Keratinocyte (primary cell): ENCODE measurements at regions not wholly inside any gene's neighbourhood (a gene's known extent, or its start where the extent isn't known, plus 50 kb on each side); places are given as distances from the start of the nearest gene placed in this dataset.

ENCODE experiments used
- DNase-seq: peaks from one replicate; pipeline ENCODE4 v3.0.0-alpha.2; 2011; ENCODE audit warnings: low read depth, missing footprints, low spot score
- FAIRE-seq: peaks from 2 replicates; lab custom pipeline; 2011; peaks lifted over from hg19 to GRCh38; lab: Jason Lieb, UNC
- H2AFZ ChIP-seq: 2 replicates; pipeline ENCODE4 v1.6.0; 2012; ENCODE audit warnings: low read length, control low read depth, inconsistent platforms; ENCODE audit not compliant: control insufficient read depth
- H3K27ac ChIP-seq: 2 replicates; pipeline ENCODE4 v1.5.1; 2011; ENCODE audit warnings: low read length; ENCODE audit not compliant: control insufficient read depth, insufficient read depth
- H3K27me3 ChIP-seq: 3 replicates; pipeline ENCODE4 v1.6.0; 2011; ENCODE audit warnings: low read length; ENCODE audit not compliant: control insufficient read depth, insufficient read depth; ENCODE audit errors: extremely low read depth
- H3K36me3 ChIP-seq, 2 experiments: 2 replicates in 1 of 2; 3 replicates in 1 of 2; pipeline ENCODE4 v1.5.1; 2011; ENCODE audit warnings: low read length in 2 of 2, mild to moderate bottlenecking in 1 of 2; ENCODE audit not compliant: control insufficient read depth in 2 of 2, insufficient read depth in 2 of 2; ENCODE audit errors: extremely low read depth in 1 of 2
- H3K4me1 ChIP-seq: 3 replicates; pipeline ENCODE4 v1.5.1; 2011; ENCODE audit warnings: low read length; ENCODE audit not compliant: control insufficient read depth, insufficient read depth; ENCODE audit errors: extremely low read depth
- H3K4me2 ChIP-seq: 3 replicates; pipeline ENCODE4 v1.6.0; 2011; ENCODE audit warnings: low read depth, low read length; ENCODE audit not compliant: control insufficient read depth, insufficient read depth; ENCODE audit errors: extremely low read depth
- H3K4me3 ChIP-seq, 3 experiments: fragments of 200-600 bp in 1 of 3; sonication (generic) in 1 of 3; 2 replicates in 2 of 3; 3 replicates in 1 of 3; pipeline ENCODE4 v1.5.1; 2011 to 2016; ENCODE audit warnings: low read length in 3 of 3, mild to moderate bottlenecking in 3 of 3, control low read depth in 2 of 3, inconsistent platforms in 1 of 3, low read depth in 1 of 3, mixed read lengths in 1 of 3, mixed run types in 1 of 3, moderate library complexity in 1 of 3; ENCODE audit not compliant: control insufficient read depth in 2 of 3, insufficient read depth in 2 of 3; ENCODE audit errors: extremely low read depth in 1 of 3
- H3K79me2 ChIP-seq: 2 replicates; pipeline ENCODE4 v1.6.0; 2012; ENCODE audit warnings: low read length; ENCODE audit not compliant: control insufficient read depth, insufficient read depth
- H3K9ac ChIP-seq: 3 replicates; pipeline ENCODE4 v1.6.0; 2011; ENCODE audit warnings: low read length; ENCODE audit not compliant: control insufficient read depth, insufficient read depth; ENCODE audit errors: extremely low read depth
- H3K9me1 ChIP-seq: 3 replicates; pipeline ENCODE4 v1.6.0; 2011; ENCODE audit warnings: low read length; ENCODE audit not compliant: control insufficient read depth, insufficient read depth; ENCODE audit errors: extremely low read depth
- H3K9me3 ChIP-seq: 2 replicates; pipeline ENCODE4 v1.5.1; 2012; ENCODE audit warnings: low read depth, low read length; ENCODE audit not compliant: control insufficient read depth
- H4K20me1 ChIP-seq: 3 replicates; pipeline ENCODE4 v1.6.0; 2011; ENCODE audit warnings: low read length; ENCODE audit not compliant: control insufficient read depth, insufficient read depth; ENCODE audit errors: extremely low read depth
- CTCF ChIP-seq, 3 experiments: IDR thresholded peaks in 1 of 3; conservative IDR thresholded peaks in 1 of 3; optimal IDR thresholded peaks in 1 of 3; 2 replicates in 2 of 3; 3 replicates in 1 of 3; pipeline versions ENCODE3 to v1.5.1; 2011; ENCODE audit warnings: low read length in 3 of 3, mild to moderate bottlenecking in 3 of 3, moderate library complexity in 2 of 3, control low read depth in 1 of 3, inconsistent platforms in 1 of 3; ENCODE audit not compliant: insufficient read depth in 2 of 3; ENCODE audit errors: extremely low read depth in 1 of 3
- EZH2 ChIP-seq: IDR thresholded peaks from one replicate; pipeline ENCODE4 v1.6.1; 2012; ENCODE audit warnings: inconsistent platforms, mild to moderate bottlenecking, low read length, moderate library complexity
- dilution Hi-C: fragments of 300-500 bp; cut with MboI; formaldehyde crosslinking; loops from one replicate; pipeline ENCODE4 v1.7.0; 2020; ENCODE audit warnings: low sequenced_read_pairs; ENCODE audit not compliant: extremely low pct_ligation_motif_present

GRCh38 chr5:174563899-174564298, 160.5 kb upstream of the MSX2 start:
- no peak for TF ChIP-seq EZH2
- TF ChIP-seq CTCF (optimal IDR thresholded peaks at IDR 0.05 in 1 of 3, IDR thresholded peaks at IDR 0.05 in 1 of 3, conservative IDR thresholded peaks at IDR 0.05 in 1 of 3; ENCODE audit: extremely low read depth in 1 of 3, insufficient read depth in 2 of 3, low read length in 3 of 3): no peak
- DNase-seq (no peak), FAIRE-seq (no peak)
- no peak overlapping the region for H3K9ac ChIP-seq
- dilution Hi-C loops: no loop called here
- no peaks in the 10 kb centered on the region for H3K27me3 ChIP-seq
- H3K9me3 ChIP-seq: no peaks in the 10 kb centered on the region
- H3K36me3 ChIP-seq: no peaks in the 10 kb centered on the region
- peaks cover 32% of the 10 kb centered on the region for H3K4me1 ChIP-seq
- no peaks in the 10 kb centered on the region for H3K79me2 ChIP-seq
- no peak overlapping the region for H3K4me2 ChIP-seq
- no peak overlapping the region for H2AFZ ChIP-seq
- H3K9me1 ChIP-seq: no peaks in the 10 kb centered on the region
- H4K20me1 ChIP-seq: no peaks in the 10 kb centered on the region
- H3K27ac ChIP-seq: no peak overlapping the region
- no peak overlapping the region for H3K4me3 ChIP-seq

GRCh38 chr5:174567506-174568141, 156.8 kb upstream of the MSX2 start:
- TF ChIP-seq EZH2 (no peak), CTCF (optimal IDR thresholded peaks at IDR 0.05 in 1 of 3, IDR thresholded peaks at IDR 0.05 in 1 of 3, conservative IDR thresholded peaks at IDR 0.05 in 1 of 3; ENCODE audit: extremely low read depth in 1 of 3, insufficient read depth in 2 of 3, low read length in 3 of 3) (no peak)
- peak; percentile 97 for FAIRE-seq
- H3K4me1 ChIP-seq: peaks cover 32% of the 10 kb centered on the region

More at GRCh38 chr5:174567506-174568141, 156.8 kb upstream of the MSX2 start:
- dilution Hi-C loops: no loop called here
- Histone ChIP-seq H3K27ac (peak overlapping the region; percentile 69), H3K27me3 (no peaks in the 10 kb centered on the region), H3K9ac (no peak overlapping the region), H3K9me3 (no peaks in the 10 kb centered on the region), H2AFZ (peak overlapping the region; percentile 87), H4K20me1 (no peaks in the 10 kb centered on the region), H3K79me2 (no peaks in the 10 kb centered on the region), H3K4me3 (no peak overlapping the region), H3K4me2 (peak overlapping the region; percentile 52), H3K9me1 (no peaks in the 10 kb centered on the region), H3K36me3 (no peaks in the 10 kb centered on the region)
- DNase-seq: peak; percentile 96
